K562 (cell line): ENCODE measurements at regions not wholly inside any gene's neighbourhood (a gene's known extent, or its start where the extent isn't known, plus 50 kb on each side); places are given as distances from the start of the nearest gene placed in this dataset.
A peak's percentile ranks its signal among the peaks of the same experiment; 100 is the strongest.

Experiments used
- ATAC-seq: fragments of 200-7000 bp; cut with Tn5 transposase; 3 replicates; pipeline ENCODE4 v1.9.1; 2020; ENCODE audit warnings: moderate library complexity
- BruUV-seq: library from RNA; stranded (reverse); fragments of 400-500 nt; replicated peaks from 2 replicates; lab custom pipeline; 2021; lab: Mats Ljungman, UMichigan
- CTCF ChIA-PET: fragments of 300-600 bp; formaldehyde crosslinking; extraction: SDS; loops from one replicate; lab custom pipeline; 2021; ENCODE audit warnings: low intra/inter-chr PET ratio; lab: Yijun Ruan, JAX
- POLR2A ChIA-PET: fragments of 300-600, 350-650 bp; sonication (Branson Sonifier 250); formaldehyde crosslinking; extraction: SDS; loops from one replicate; lab custom pipeline; 2021; ENCODE audit warnings: antibody characterized with exemption, inconsistent platforms; lab: Yijun Ruan, JAX
- DNase-seq, 4 experiments: peaks; one replicate each; pipeline versions ENCODE4 v3.0.0 to v3.0.0-alpha.2; 2011 to 2018; ENCODE audit warnings: low spot score in 3 of 4, mixed read lengths in 3 of 4; ENCODE audit errors: extremely low read depth in 1 of 4
- FAIRE-seq: peaks from 2 replicates; lab custom pipeline; 2011; peaks lifted over from hg19 to GRCh38; lab: Jason Lieb, UNC
- H2AFZ ChIP-seq: 2 replicates; pipeline ENCODE4 v1.6.0; 2011; ENCODE audit warnings: low read depth, low read length, control low read depth, inconsistent platforms
- H3K27ac ChIP-seq: fragments of 200-600 bp; 3 replicates; pipeline ENCODE4 v1.8.0; 2011; ENCODE audit warnings: low read depth, mild to moderate bottlenecking, control low read depth, inconsistent platforms, low read length, moderate library complexity, mixed read lengths; ENCODE audit errors: extremely low read depth
- H3K27me3 ChIP-seq, 2 experiments: fragments of 300-600 bp in 1 of 2; 2 replicates in 1 of 2; 3 replicates in 1 of 2; pipeline versions ENCODE4 v1.6.0 to v1.8.0; 2011; ENCODE audit warnings: inconsistent platforms in 2 of 2, low read length in 2 of 2, mild to moderate bottlenecking in 1 of 2, mixed read lengths in 1 of 2, moderate library complexity in 1 of 2; ENCODE audit not compliant: control insufficient read depth in 2 of 2, insufficient read depth in 2 of 2
- H3K36me3 ChIP-seq: fragments of 300-600 bp; 3 replicates; pipeline ENCODE4 v1.8.0; 2011; ENCODE audit warnings: mild to moderate bottlenecking, low read length, inconsistent platforms; ENCODE audit not compliant: control insufficient read depth, insufficient read depth
- H3K4me1 ChIP-seq, 2 experiments: fragments of 200-600 bp in 1 of 2; replicated peaks in 1 of 2; 2 replicates in 1 of 2; 3 replicates in 1 of 2; pipeline versions ENCODE4 v1.5.1 to v1.8.0; 2011; ENCODE audit warnings: inconsistent platforms in 2 of 2, low read length in 2 of 2, mild to moderate bottlenecking in 1 of 2, mixed read lengths in 1 of 2, moderate library complexity in 1 of 2; ENCODE audit not compliant: control insufficient read depth in 2 of 2, insufficient read depth in 2 of 2
- H3K4me2 ChIP-seq: 2 replicates; pipeline ENCODE4 v1.6.1; 2011; ENCODE audit warnings: low read length, control low read depth, inconsistent platforms, mixed read lengths; ENCODE audit not compliant: insufficient read depth
- H3K4me3 ChIP-seq: fragments of 200-600 bp; sonication (generic), shearing (Covaris generic); 2 replicates; pipeline ENCODE4 v1.5.1; 2016; ENCODE audit warnings: control low read depth, inconsistent platforms
- H3K79me2 ChIP-seq: fragments of 200-600 bp; 3 replicates; pipeline ENCODE4 v1.8.0; 2011; ENCODE audit warnings: low read length, inconsistent platforms; ENCODE audit not compliant: control insufficient read depth, insufficient read depth
- H3K9ac ChIP-seq, 2 experiments: 2 replicates each; pipeline versions ENCODE4 v1.6.0 to v1.6.1; 2011; ENCODE audit warnings: low read depth in 2 of 2, low read length in 2 of 2, control low read depth in 1 of 2, inconsistent platforms in 1 of 2, mild to moderate bottlenecking in 1 of 2, mixed read lengths in 1 of 2; ENCODE audit not compliant: insufficient read depth in 1 of 2
- H3K9me1 ChIP-seq: one replicate; pipeline ENCODE4 v1.6.0; 2011; ENCODE audit warnings: inconsistent platforms, mild to moderate bottlenecking, low read length, moderate library complexity; ENCODE audit not compliant: control insufficient read depth, insufficient read depth
- H3K9me3 ChIP-seq: replicated peaks from 2 replicates; pipeline ENCODE4 v1.5.1; 2011; ENCODE audit warnings: low read depth, low read length, inconsistent platforms; ENCODE audit not compliant: control insufficient read depth, insufficient read depth
- H4K20me1 ChIP-seq: replicated peaks from 2 replicates; pipeline ENCODE4 v1.6.1; 2011; ENCODE audit warnings: low read length, inconsistent platforms, mixed read lengths; ENCODE audit not compliant: control insufficient read depth, insufficient read depth
- E4F1 ChIP-seq: fragments of 250-450 bp; sonication (Bioruptor Pico); IDR thresholded peaks from 2 replicates; pipeline ENCODE4 v1.5.0; 2021; ENCODE audit warnings: mild to moderate bottlenecking, borderline replicate concordance
- ELF4 ChIP-seq: fragments of 450-650 bp; formaldehyde crosslinking; IDR thresholded peaks from 2 replicates; pipeline ENCODE4 v1.4.0; 2022; ENCODE audit warnings: missing genetic modification characterization
- HDAC1 ChIP-seq, 2 experiments: fragments of 450-650 bp; IDR thresholded peaks; 2 replicates each; pipeline ENCODE4 v1.6.1; 2016 to 2017; ENCODE audit warnings: inconsistent platforms in 1 of 2, mild to moderate bottlenecking in 1 of 2, moderate library complexity in 1 of 2
- HMG20A ChIP-seq: fragments of 450-650 bp; formaldehyde crosslinking; conservative IDR thresholded peaks from 2 replicates; pipeline ENCODE4 v1.4.0; 2020; ENCODE audit warnings: mild to moderate bottlenecking, mixed read lengths
- MCM5 ChIP-seq: fragments of 450-650 bp; IDR thresholded peaks from 2 replicates; pipeline ENCODE4 v1.6.1; 2016; ENCODE audit warnings: low read depth
- MEF2A ChIP-seq: IDR thresholded peaks from 2 replicates; pipeline ENCODE4 v1.6.1; 2011; ENCODE audit warnings: low read depth, mild to moderate bottlenecking, low read length, moderate library complexity; ENCODE audit not compliant: control insufficient read depth
- PHF8 ChIP-seq: fragments of 200-600 bp; sonication (generic); IDR thresholded peaks from 2 replicates; pipeline ENCODE4 v1.6.1; 2012; ENCODE audit warnings: mixed run types, mild to moderate bottlenecking, inconsistent platforms, low read length, moderate library complexity, borderline replicate concordance
- PKNOX1 ChIP-seq: fragments of 450-650 bp; IDR thresholded peaks from 2 replicates; pipeline ENCODE4 v1.6.1; 2016
- RBBP5 ChIP-seq: fragments of 200-600 bp; sonication (generic); IDR thresholded peaks from 2 replicates; pipeline ENCODE4 v1.6.1; 2012; ENCODE audit warnings: borderline replicate concordance, mild to moderate bottlenecking, low read length, control low read depth, inconsistent platforms; ENCODE audit not compliant: insufficient read depth, poor library complexity, severe bottlenecking
- SPI1 ChIP-seq: IDR thresholded peaks from 2 replicates; pipeline ENCODE4 v1.6.1; 2011; ENCODE audit warnings: low read depth, low read length, control low read depth, borderline replicate concordance
- SRSF7 ChIP-seq: fragments of 200-400 bp; formaldehyde crosslinking; optimal IDR thresholded peaks from 2 replicates; pipeline ENCODE3; 2017; ENCODE audit warnings: mild to moderate bottlenecking, low read depth, low read length
- TAF9B ChIP-seq: fragments of 450-650 bp; IDR thresholded peaks from 2 replicates; pipeline ENCODE4 v1.6.1; 2018; ENCODE audit warnings: mild to moderate bottlenecking; ENCODE audit not compliant: partially characterized antibody
- UBTF ChIP-seq, 2 experiments: IDR thresholded peaks; 2 replicates each; pipeline ENCODE4 v1.6.1; 2012; ENCODE audit warnings: improper control_type of control experiment in 2 of 2, low read depth in 2 of 2, low read length in 2 of 2, borderline replicate concordance in 1 of 2
- ZBTB12 ChIP-seq: fragments of 250-450 bp; sonication (Bioruptor Pico); IDR thresholded peaks from 2 replicates; pipeline ENCODE4 v1.4.0; 2020
- WGBS: fragments of 100-300 bp; shearing (Covaris generic); methylation state at CpG from one replicate; pipeline ENCODE4 v1.1.6; 2016; ENCODE audit warnings: low coverage, mixed read lengths; ENCODE audit not compliant: insufficient coverage; ENCODE audit errors: missing lambda C conversion rate; 5-methylcytosine and 5-hydroxymethylcytosine counted together
- in situ Hi-C: fragments of 300-500 bp; cut with MboI; formaldehyde crosslinking; loops from 4 replicates; pipeline ENCODE4 v1.15.0; 2018; ENCODE audit warnings: inconsistent platforms, mixed read lengths
- intact Hi-C: fragments of 100-400 bp; cut with micrococcal nuclease; formaldehyde crosslinking; loops from 2 replicates; pipeline ENCODE4 v1.14.2; 2022

GRCh38 chr1:108082738-108083562 is 117.2 kb downstream of the SLC25A24 start:
- H3K4me1 ChIP-seq: peaks cover 5 to 36% of the 10 kb centered on the region in 2 experiments; a peak in 4 of 5 replicates
- POLR2A ChIA-PET: no interaction called here
- intact Hi-C loops: no loop called here
- TF ChIP-seq MCM5: no peak
- TF ChIP-seq PKNOX1: peak; percentile 34
- TF ChIP-seq RBBP5: no peak
- no peak for TF ChIP-seq ELF4 (CRISPR knock-in tag)
- no peak for TF ChIP-seq HMG20A (CRISPR knock-in tag)
- TF ChIP-seq MEF2A: no peak
- TF ChIP-seq E4F1 (CRISPR knock-in tag): no peak
- TF ChIP-seq ZBTB12 (CRISPR knock-in tag): no peak
- TF ChIP-seq TAF9B: no peak
- 0 out of 2 replicates have a peak, but pooled peaks have one; percentile 16 for TF ChIP-seq SPI1
- TF ChIP-seq UBTF (IDR thresholded peaks at IDR 0.05; ENCODE audit: borderline replicate concordance in 1 of 2, low read depth in 2 of 2, low read length in 2 of 2): no peak
- no peak for TF ChIP-seq SRSF7
- no peak for TF ChIP-seq PHF8
- TF ChIP-seq HDAC1 (IDR thresholded peaks at IDR 0.05): no peak

More at GRCh38 chr1:108082738-108083562, 117.2 kb downstream of the SLC25A24 start:
- CTCF ChIA-PET: no interaction called here
- H3K9ac ChIP-seq: no peak overlapping the region
- 0 out of 3 replicates have a peak, but pooled peaks have one; percentile 6 for ATAC-seq
- no peak overlapping the region for H3K4me3 ChIP-seq
- H3K9me1 ChIP-seq: no peaks in the 10 kb centered on the region
- no peaks in the 10 kb centered on the region for H3K79me2 ChIP-seq
- 25% methylated on average over 4 of the region's 4 CpGs for WGBS
- H3K36me3 ChIP-seq: no peaks in the 10 kb centered on the region
- H3K9me3 ChIP-seq: no peaks in the 10 kb centered on the region
- H2AFZ ChIP-seq: peak overlapping the region; percentile 11
- FAIRE-seq: no peak
- no peaks in the 10 kb centered on the region for H4K20me1 ChIP-seq
- in situ Hi-C loops: no loop called here
- H3K27ac ChIP-seq: no peak overlapping the region
- H3K4me2 ChIP-seq: no peak overlapping the region
- no TSS peak for BruUV-seq
- no peaks in the 10 kb centered on the region for H3K27me3 ChIP-seq
- DNase-seq: no peak
